ENCODE measurements at regions not wholly inside any gene's neighbourhood (a gene's known extent, or its start where the extent isn't known, plus 50 kb on each side); places are given as distances from the start of the nearest gene placed in this dataset.
"Not testable (repeated sequence)": the region's sequence is repeated elsewhere in the genome, so short reads cannot be mapped to it uniquely, and the experiment has no call there.

DNA sequence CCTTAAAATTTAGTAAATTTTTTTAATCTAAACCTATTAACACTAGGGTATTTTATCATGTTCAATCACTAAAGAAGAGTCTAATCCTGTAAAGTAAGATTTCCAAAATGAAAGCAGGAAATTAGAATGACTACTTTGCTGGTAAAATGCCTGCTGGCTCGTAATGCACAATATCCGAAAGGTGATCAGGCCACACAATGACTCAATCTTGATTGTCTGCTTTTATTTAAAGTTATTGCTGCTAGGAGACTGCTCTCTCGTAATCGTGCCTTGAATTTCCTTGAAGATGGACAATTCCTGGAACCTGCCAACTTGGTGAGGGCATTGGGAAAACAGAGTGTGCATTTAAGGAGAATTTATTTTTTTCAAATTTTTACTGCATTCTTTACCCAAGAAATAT is 1786.5 kb upstream of the RAG2 start:
- no peak for DNase-seq

GRCh38 chr11:38365274-38365673 is 1767.2 kb upstream of the RAG2 start:
- DNase-seq = no peak

DNA sequence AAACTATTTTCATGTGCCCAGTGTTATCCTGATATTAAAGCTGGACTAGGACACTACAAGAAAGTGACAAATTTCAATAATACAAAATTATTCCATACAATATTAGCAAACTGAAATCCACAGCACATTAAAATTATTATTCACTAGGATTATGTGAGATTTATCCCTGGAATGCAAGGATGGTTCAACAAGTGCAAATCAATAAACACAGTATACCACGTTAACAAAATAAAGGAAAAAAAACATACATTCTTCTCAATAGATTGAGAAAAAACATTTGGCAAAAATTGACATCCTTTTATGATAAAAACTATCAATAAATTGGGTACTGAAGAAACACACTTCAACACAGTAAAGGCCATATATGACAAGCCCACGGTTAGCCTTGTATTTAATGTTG is 1758.2 kb upstream of the RAG2 start:
- no peak for DNase-seq

GRCh38 chr11:38345286-38345685 is 1747.2 kb upstream of the RAG2 start:
- peak; percentile 7 for DNase-seq

- not testable (repeated sequence) for DNase-seq
Measured at GRCh38 chr11:38341612-38342011, 1743.6 kb upstream of the RAG2 start.

DNA sequence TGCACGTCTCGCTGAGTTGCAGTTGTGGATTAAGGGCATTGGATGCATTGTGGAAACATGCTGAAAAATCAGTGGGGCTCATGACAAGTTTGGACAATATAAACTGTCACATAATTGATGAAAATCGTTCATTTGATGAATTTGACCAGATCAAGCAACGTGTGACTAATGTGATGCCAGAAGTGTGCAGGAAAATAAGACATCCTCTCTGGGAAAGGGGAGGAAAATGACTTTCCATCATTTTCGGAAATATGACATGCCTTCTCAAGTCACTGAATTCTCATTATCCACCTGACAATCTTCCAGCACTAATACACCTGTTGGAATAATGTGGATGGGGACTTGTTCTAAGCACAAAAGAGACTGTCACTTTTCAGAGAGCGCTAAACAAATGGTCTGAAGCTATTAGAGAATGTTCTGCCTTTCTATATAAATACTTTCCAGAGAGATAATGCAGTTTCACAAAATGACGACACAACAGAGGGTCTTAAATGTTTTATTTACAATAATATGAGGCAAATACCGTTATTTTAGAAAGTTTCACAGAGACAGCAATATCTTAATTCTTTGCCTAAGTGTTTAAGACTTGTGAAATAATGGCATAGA is 1741.9 kb upstream of the RAG2 start:
- DNase-seq = no peak

DNA sequence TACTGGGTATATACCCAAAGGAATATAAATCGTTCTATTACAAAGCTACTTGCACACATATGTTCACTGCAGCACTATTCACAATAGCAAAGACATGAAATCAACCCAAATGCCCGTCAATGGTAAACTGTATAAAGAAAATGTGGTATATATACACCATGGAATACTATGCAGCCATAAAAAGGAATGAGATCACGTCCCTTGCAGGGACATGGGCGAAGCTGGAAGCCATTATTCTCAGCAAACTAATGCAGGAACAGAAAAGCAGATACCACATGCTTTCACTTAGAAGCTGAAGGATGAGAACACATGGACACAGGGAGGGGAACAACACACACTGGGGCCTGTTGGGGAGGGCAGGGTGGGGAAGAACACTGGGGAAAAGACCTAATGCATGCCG is 1740.0 kb upstream of the RAG2 start:
- DNase-seq = not testable (repeated sequence)

DNA sequence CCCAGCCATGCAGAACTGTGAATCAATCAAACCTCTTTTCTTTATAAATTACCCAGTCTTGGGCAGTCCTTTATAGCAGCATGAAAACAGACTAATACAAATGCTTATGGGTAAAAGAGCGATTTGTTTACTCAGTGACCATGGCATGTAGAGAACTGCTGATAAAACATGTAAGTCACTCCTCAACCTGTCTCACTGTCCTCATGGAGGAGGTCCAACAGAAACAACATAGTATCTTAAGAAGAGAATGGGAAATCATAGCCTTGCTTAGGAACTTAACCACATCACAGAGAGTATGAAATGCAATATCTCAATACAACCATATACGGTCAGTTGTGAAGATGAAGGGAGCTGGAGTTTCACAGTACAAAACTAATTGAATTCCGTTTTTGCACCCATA is 1734.0 kb upstream of the RAG2 start:
- no peak for DNase-seq

DNA sequence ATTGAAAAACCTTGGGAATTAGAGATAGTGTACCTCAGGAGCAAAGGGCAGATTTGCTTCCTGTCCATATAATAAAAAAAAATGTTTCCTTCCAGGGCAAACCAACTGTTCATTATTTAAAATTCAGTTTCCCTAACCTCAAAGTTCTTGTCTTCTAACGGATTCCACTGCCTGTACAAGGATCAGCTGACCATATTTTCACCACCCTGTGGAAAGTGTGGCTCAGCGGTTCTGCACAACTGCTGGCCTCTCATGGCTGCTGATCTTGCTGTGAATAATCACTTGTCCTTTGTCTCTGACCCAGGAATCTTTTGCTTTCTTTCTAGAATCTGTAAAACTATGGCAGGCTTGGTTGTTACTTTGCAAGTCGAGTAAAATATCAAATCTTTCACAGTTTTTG is 1732.5 kb upstream of the RAG2 start:
- no peak for DNase-seq

DNA sequence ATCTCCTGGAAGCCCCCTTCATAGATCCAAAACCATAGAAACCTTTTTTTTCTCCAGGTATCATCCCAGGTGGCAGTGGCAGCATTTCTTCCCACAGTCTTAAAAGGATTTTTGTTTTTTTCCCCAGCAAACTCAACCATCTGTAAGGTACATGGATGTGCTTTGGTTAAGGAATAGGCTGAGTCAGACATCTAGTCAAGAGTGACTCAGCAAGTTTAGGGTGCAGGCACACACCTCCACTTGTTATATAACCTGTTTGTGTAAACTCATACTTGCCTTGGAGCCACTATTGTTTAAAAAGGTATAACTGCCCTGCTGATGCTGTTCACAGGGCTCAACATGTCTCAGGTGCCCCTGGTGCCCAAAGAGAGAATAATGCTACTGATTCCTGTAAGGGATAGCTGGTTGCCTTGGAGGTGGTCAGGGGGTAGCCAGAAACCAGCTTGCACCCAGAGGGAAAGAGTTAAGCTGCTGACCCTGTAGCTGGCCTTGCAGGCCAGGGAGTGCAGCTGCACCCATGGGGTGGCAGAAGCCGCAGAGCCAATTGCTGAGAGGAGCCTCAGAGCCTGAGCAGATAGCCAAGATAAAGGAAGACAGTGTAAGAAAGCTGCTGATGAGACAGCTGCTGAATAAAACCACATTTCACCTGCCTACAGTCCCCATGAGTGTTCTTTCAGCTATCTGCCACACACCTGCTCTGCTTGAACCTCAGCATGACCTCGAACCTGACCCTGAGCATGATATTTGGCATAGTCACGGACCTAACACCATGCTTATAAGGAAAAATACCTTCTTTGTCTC is 1726.1 kb upstream of the RAG2 start:
- DNase-seq = peak; percentile 28

DNA sequence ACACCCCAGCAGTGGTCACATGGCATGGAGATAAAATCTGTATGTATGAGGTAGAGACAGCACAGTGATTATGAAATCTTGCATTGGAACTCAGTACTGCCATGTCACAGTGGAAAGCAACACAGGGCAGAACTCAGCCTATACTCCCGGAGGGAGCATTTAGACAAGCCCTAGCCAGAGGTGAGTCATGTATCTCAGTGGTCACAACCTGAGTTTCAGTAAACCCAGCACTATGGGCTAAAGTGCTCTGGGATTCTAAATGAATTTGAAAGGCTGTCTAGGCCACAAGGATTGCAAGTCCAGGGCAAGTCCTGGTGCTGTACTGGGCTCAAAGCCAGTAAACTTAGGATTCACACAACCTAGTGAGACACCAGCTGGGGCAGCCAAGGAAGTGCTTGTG is 1717.1 kb upstream of the RAG2 start:
- DNase-seq = no peak

DNA sequence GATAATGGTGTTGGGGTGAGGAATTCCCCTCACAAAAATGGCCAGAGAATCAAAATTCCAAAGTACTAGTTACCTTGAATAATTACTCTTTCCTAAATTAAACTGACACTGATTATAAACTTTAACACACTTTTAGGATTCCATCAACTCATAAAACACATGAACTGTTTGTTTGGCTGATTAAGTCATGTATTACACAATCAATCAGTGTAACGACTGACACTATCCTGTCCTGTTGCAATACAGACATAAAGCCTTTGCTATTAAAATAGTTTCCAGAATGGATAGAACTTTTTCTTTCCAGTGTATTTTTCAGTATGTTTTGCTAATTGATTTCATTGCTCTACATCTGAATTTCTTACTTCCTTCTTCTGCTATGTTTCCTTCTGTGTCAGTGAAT is 1709.4 kb upstream of the RAG2 start:
- peak; percentile 44 for DNase-seq

DNA sequence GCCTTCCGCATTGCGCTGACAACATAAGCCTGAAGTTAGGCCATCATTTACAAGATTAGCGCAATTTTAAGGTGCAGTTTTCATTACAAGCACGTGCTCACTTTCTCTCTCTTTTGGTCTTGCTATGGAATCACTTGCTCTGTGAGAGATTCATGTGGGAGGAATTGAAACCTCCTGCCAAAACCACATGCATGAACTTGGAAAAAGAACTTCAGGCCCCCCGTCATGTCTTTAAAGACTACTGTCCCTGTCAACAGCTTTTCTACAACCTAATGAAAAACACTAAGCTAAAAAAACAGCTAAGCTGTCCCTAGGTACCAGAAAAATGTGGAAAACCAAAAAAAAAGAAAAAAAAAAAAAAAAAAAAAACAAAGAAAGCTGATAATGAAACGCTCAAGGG is 1707.6 kb upstream of the RAG2 start:
- no peak for DNase-seq

GRCh38 chr11:38304926-38305325 is 1706.9 kb upstream of the RAG2 start:
- no peak for DNase-seq

GRCh38 chr11:38302564-38302963 is 1704.5 kb upstream of the RAG2 start:
- DNase-seq = no peak

GRCh38 chr11:38300570-38300969 is 1702.5 kb upstream of the RAG2 start:
- DNase-seq = no peak

GRCh38 chr11:38296211-38296776 is 1698.3 kb upstream of the RAG2 start:
- DNase-seq = no peak

- DNase-seq = no peak
Measured at GRCh38 chr11:38282718-38283117, 1684.7 kb upstream of the RAG2 start.

- no peak for DNase-seq
Measured at GRCh38 chr11:38278457-38279141, 1680.6 kb upstream of the RAG2 start.

DNA sequence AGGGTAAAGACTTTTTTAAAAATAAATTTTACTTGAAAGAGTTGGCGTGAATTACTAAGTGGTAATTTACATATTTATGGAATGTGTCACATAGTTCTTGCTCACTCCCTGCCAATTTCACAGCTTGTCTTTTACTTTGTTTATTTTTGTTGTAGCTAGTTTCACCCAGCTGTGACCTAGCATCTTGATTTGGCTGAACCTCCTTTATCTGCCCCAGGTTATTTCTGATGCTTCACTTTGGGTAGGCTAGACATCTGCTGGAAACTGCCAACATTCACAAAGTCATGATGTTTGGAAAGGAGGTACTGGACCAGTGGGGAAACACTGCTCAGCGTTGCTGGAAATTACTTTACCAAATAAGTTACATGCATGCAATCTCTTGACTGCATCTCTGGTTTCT is 1676.0 kb upstream of the RAG2 start:
- DNase-seq = peak; percentile 46

GRCh38 chr11:38272376-38272775 is 1674.3 kb upstream of the RAG2 start:
- no peak for DNase-seq

GRCh38 chr11:38266691-38267090 is 1668.7 kb upstream of the RAG2 start:
- DNase-seq = no peak

DNA sequence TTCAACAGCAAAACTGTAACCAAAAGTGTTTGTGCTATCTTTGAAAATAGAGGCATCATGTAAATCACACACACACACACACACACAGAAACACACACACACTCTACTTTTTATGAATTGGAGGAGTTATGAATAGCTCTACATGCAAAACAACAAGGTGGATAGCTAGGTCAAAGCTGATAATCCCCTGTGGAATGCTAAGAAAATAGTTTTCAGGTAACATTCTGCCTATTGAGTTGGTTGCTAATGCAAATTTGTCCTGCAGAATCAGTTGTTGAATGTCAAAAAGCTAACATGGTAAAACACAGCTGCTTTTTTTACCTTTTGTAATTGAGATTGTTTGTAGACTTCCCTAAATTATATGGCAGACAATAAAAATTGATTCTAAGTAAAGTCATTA is 1658.4 kb upstream of the RAG2 start:
- DNase-seq = peak; percentile 13

DNA sequence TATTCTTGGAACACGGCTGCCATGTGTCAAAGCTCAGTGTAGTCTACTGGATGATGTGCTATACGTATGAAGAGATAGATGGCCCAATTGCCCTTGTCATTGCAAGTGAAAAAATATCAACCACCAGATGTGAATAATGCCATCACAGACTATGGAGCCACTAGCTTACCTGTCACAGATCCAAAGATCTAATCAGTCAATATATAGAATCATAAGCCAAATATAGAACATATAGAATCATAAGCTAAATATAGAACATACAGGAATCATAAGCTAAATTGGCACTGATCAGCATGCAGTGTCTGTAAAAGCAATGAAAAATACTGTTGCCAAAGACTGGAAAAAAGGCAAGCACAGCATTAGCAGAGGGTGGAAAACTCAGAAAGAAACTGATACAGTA is 1656.9 kb upstream of the RAG2 start:
- DNase-seq = no peak
